ENCODE measurements at regions not wholly inside any gene's neighbourhood (a gene's known extent, or its start where the extent isn't known, plus 50 kb on each side); places are given as distances from the start of the nearest gene placed in this dataset.

GRCh38 chr2:12998685-12999084 is 281.9 kb downstream of the TRIB2 start:
- TF ChIP-seq CTCF (IDR thresholded peaks at IDR 0.05; ENCODE audit: insufficient read depth, low read depth, low read length, missing control alignments): no peak
- no peak overlapping the region for H3K4me3 ChIP-seq (ENCODE audit: low read depth, low read length)
- DNase-seq (ENCODE audit: low read depth): no peak

- no peak for DNase-seq (ENCODE audit: low read depth)
Observed at GRCh38 chr2:13000664-13001363, 284.1 kb downstream of the TRIB2 start.

GRCh38 chr2:13001408-13001807 is 284.7 kb downstream of the TRIB2 start:
- no peak for DNase-seq (ENCODE audit: low read depth)
- H3K4me3 ChIP-seq (ENCODE audit: low read depth, low read length): no peak overlapping the region
- TF ChIP-seq CTCF (IDR thresholded peaks at IDR 0.05; ENCODE audit: insufficient read depth, low read depth, low read length, missing control alignments): no peak

More at GRCh38 chr2:13000664-13001363, 284.1 kb downstream of the TRIB2 start:
- no peak for TF ChIP-seq CTCF (IDR thresholded peaks at IDR 0.05; ENCODE audit: insufficient read depth, low read depth, low read length, missing control alignments)
- H3K4me3 ChIP-seq (ENCODE audit: low read depth, low read length): no peak overlapping the region

GRCh38 chr2:13002536-13003331 is 286.0 kb downstream of the TRIB2 start:
- DNase-seq (ENCODE audit: low read depth): no peak
- no peak overlapping the region for H3K4me3 ChIP-seq (ENCODE audit: low read depth, low read length)
- TF ChIP-seq CTCF (IDR thresholded peaks at IDR 0.05; ENCODE audit: insufficient read depth, low read depth, low read length, missing control alignments): no peak

GRCh38 chr2:13003500-13003899 is 286.8 kb downstream of the TRIB2 start:
- no peak overlapping the region for H3K4me3 ChIP-seq (ENCODE audit: low read depth, low read length)
- no peak for DNase-seq (ENCODE audit: low read depth)
- TF ChIP-seq CTCF (IDR thresholded peaks at IDR 0.05; ENCODE audit: insufficient read depth, low read depth, low read length, missing control alignments): no peak

- DNase-seq (ENCODE audit: low read depth): no peak
- no peak for TF ChIP-seq CTCF (IDR thresholded peaks at IDR 0.05; ENCODE audit: insufficient read depth, low read depth, low read length, missing control alignments)
- no peak overlapping the region for H3K4me3 ChIP-seq (ENCODE audit: low read depth, low read length)
Observed at GRCh38 chr2:13005048-13005447, 288.3 kb downstream of the TRIB2 start.
